T-helper 17 cell (primary cell): ENCODE measurements at regions not wholly inside any gene's neighbourhood (a gene's known extent, or its start where the extent isn't known, plus 50 kb on each side); places are given as distances from the start of the nearest gene placed in this dataset.
A peak's percentile ranks its signal among the peaks of the same experiment; 100 is the strongest.

Experiments used
- ATAC-seq: fragments of 150-1000 bp; cut with Tn5 transposase; 2 replicates; pipeline ENCODE4 v1.10.0; 2021; ENCODE audit warnings: mild to moderate bottlenecking, moderate library complexity
- DNase-seq, 3 donors: peaks; one replicate each; pipeline versions ENCODE4 v3.0.0 to v3.0.0-alpha.2; 2020 to 2021
- H3K9me3 ChIP-seq: one replicate; pipeline ENCODE4 v1.7.0; 2013; ENCODE audit warnings: low read length, mild to moderate bottlenecking; ENCODE audit not compliant: control insufficient read depth, poor library complexity, severe bottlenecking
- H3K27ac Mint-ChIP-seq: one replicate; pipeline ENCODE4 v1.8.0; 2022; ENCODE audit warnings: mild to moderate bottlenecking, moderate library complexity, mixed read lengths
- H3K27me3 Mint-ChIP-seq: one replicate; pipeline ENCODE4 v1.8.0; 2022; ENCODE audit warnings: mixed read lengths
- H3K36me3 Mint-ChIP-seq: one replicate; pipeline ENCODE4 v1.8.0; 2022; ENCODE audit warnings: low read depth, mixed read lengths
- H3K4me1 Mint-ChIP-seq: one replicate; pipeline ENCODE4 v1.8.0; 2022; ENCODE audit warnings: mild to moderate bottlenecking, mixed read lengths
- H3K4me3 Mint-ChIP-seq: one replicate; pipeline ENCODE4 v1.8.0; 2022; ENCODE audit warnings: mild to moderate bottlenecking, moderate library complexity, mixed read lengths

- H3K9me3 ChIP-seq: no peaks in the 10 kb centered on the region
- H3K27me3 Mint-ChIP-seq: no peaks in the 10 kb centered on the region
- DNase-seq (no peak), ATAC-seq (no peak)
- no peak overlapping the region for H3K4me3 Mint-ChIP-seq
- H3K4me1 Mint-ChIP-seq: no peaks in the 10 kb centered on the region
- H3K36me3 Mint-ChIP-seq: no peaks in the 10 kb centered on the region
- H3K27ac Mint-ChIP-seq: no peak overlapping the region
Measured at GRCh38 chr4:52243367-52243766, 192.3 kb downstream of the SPATA18 start.

- no peaks in the 10 kb centered on the region for H3K27me3 Mint-ChIP-seq
- no peaks in the 10 kb centered on the region for H3K9me3 ChIP-seq
- H3K36me3 Mint-ChIP-seq: no peaks in the 10 kb centered on the region
- ATAC-seq (no peak), DNase-seq (no peak)
- H3K27ac Mint-ChIP-seq: no peak overlapping the region
- no peaks in the 10 kb centered on the region for H3K4me1 Mint-ChIP-seq
- no peak overlapping the region for H3K4me3 Mint-ChIP-seq
Measured at GRCh38 chr4:52244103-52244775, 193.1 kb downstream of the SPATA18 start.

- H3K4me3 Mint-ChIP-seq: no peak overlapping the region
Measured at GRCh38 chr4:52244848-52245247, 193.7 kb downstream of the SPATA18 start.

GRCh38 chr4:52246827-52247226 lies 195.7 kb downstream of the SPATA18 start:
- Mint-ChIP-seq H3K27ac (no peak overlapping the region), H3K27me3 (no peaks in the 10 kb centered on the region), H3K36me3 (no peaks in the 10 kb centered on the region), H3K4me3 (no peak overlapping the region), H3K4me1 (no peaks in the 10 kb centered on the region)
- no peak for DNase-seq
- no peak for ATAC-seq
- no peaks in the 10 kb centered on the region for H3K9me3 ChIP-seq

More at GRCh38 chr4:52244848-52245247, 193.7 kb downstream of the SPATA18 start:
- DNase-seq (no peak), ATAC-seq (no peak)
- Mint-ChIP-seq H3K36me3 (no peaks in the 10 kb centered on the region), H3K27ac (no peak overlapping the region), H3K4me1 (no peaks in the 10 kb centered on the region), H3K27me3 (no peaks in the 10 kb centered on the region)
- no peaks in the 10 kb centered on the region for H3K9me3 ChIP-seq

GRCh38 chr4:52247941-52248340 lies 196.8 kb downstream of the SPATA18 start:
- peak overlapping the region; percentile 21 for H3K4me3 Mint-ChIP-seq

GRCh38 chr4:52248820-52249219 lies 197.7 kb downstream of the SPATA18 start:
- Mint-ChIP-seq H3K4me1 (no peaks in the 10 kb centered on the region), H3K27me3 (no peaks in the 10 kb centered on the region), H3K36me3 (no peaks in the 10 kb centered on the region), H3K27ac (no peak overlapping the region), H3K4me3 (no peak overlapping the region)
- DNase-seq (no peak), ATAC-seq (no peak)
- H3K9me3 ChIP-seq: no peaks in the 10 kb centered on the region

More at GRCh38 chr4:52247941-52248340, 196.8 kb downstream of the SPATA18 start:
- H3K9me3 ChIP-seq: no peaks in the 10 kb centered on the region
- ATAC-seq: no peak
- no peaks in the 10 kb centered on the region for H3K27me3 Mint-ChIP-seq
- no peak overlapping the region for H3K27ac Mint-ChIP-seq
- H3K4me1 Mint-ChIP-seq: no peaks in the 10 kb centered on the region
- no peaks in the 10 kb centered on the region for H3K36me3 Mint-ChIP-seq
- DNase-seq: no peak

- DNase-seq (no peak), ATAC-seq (no peak)
- H3K27ac Mint-ChIP-seq: no peak overlapping the region
- H3K36me3 Mint-ChIP-seq: no peaks in the 10 kb centered on the region
- H3K9me3 ChIP-seq: no peaks in the 10 kb centered on the region
- H3K27me3 Mint-ChIP-seq: no peaks in the 10 kb centered on the region
- H3K4me3 Mint-ChIP-seq: no peak overlapping the region
- no peaks in the 10 kb centered on the region for H3K4me1 Mint-ChIP-seq
Measured at GRCh38 chr4:52249581-52249980, 198.5 kb downstream of the SPATA18 start.

- ATAC-seq: no peak
Measured at GRCh38 chr4:52250154-52250553, 199.1 kb downstream of the SPATA18 start.

GRCh38 chr4:52251864-52252263 lies 200.8 kb downstream of the SPATA18 start:
- Mint-ChIP-seq H3K27me3 (no peaks in the 10 kb centered on the region), H3K4me1 (no peaks in the 10 kb centered on the region), H3K36me3 (no peaks in the 10 kb centered on the region), H3K27ac (no peak overlapping the region), H3K4me3 (no peak overlapping the region)
- H3K9me3 ChIP-seq: no peaks in the 10 kb centered on the region
- DNase-seq (no peak), ATAC-seq (no peak)

More at GRCh38 chr4:52250154-52250553, 199.1 kb downstream of the SPATA18 start:
- Mint-ChIP-seq H3K4me1 (no peaks in the 10 kb centered on the region), H3K4me3 (no peak overlapping the region), H3K27ac (no peak overlapping the region), H3K36me3 (no peaks in the 10 kb centered on the region), H3K27me3 (no peaks in the 10 kb centered on the region)
- no peak for DNase-seq
- H3K9me3 ChIP-seq: no peaks in the 10 kb centered on the region

- Mint-ChIP-seq H3K4me3 (no peak overlapping the region), H3K27me3 (no peaks in the 10 kb centered on the region), H3K27ac (no peak overlapping the region), H3K4me1 (no peaks in the 10 kb centered on the region), H3K36me3 (no peaks in the 10 kb centered on the region)
- no peaks in the 10 kb centered on the region for H3K9me3 ChIP-seq
- ATAC-seq (no peak), DNase-seq (no peak)
Measured at GRCh38 chr4:52253025-52253424, 201.9 kb downstream of the SPATA18 start.

- Mint-ChIP-seq H3K36me3 (no peaks in the 10 kb centered on the region), H3K27me3 (peaks cover 4% of the 10 kb centered on the region), H3K4me3 (no peak overlapping the region), H3K27ac (no peak overlapping the region), H3K4me1 (no peaks in the 10 kb centered on the region)
- H3K9me3 ChIP-seq: no peaks in the 10 kb centered on the region
- DNase-seq: no peak
- no peak for ATAC-seq
Measured at GRCh38 chr4:52256522-52256921, 205.4 kb downstream of the SPATA18 start.

- DNase-seq (no peak), ATAC-seq (no peak)
- H3K36me3 Mint-ChIP-seq: no peaks in the 10 kb centered on the region
- peaks cover 4% of the 10 kb centered on the region for H3K27me3 Mint-ChIP-seq
- no peak overlapping the region for H3K4me3 Mint-ChIP-seq
- H3K4me1 Mint-ChIP-seq: no peaks in the 10 kb centered on the region
- no peaks in the 10 kb centered on the region for H3K9me3 ChIP-seq
- H3K27ac Mint-ChIP-seq: no peak overlapping the region
Measured at GRCh38 chr4:52259978-52260377, 208.9 kb downstream of the SPATA18 start.

- Mint-ChIP-seq H3K4me3 (no peak overlapping the region), H3K4me1 (no peaks in the 10 kb centered on the region), H3K27ac (no peak overlapping the region), H3K36me3 (no peaks in the 10 kb centered on the region), H3K27me3 (peaks cover 4% of the 10 kb centered on the region)
- DNase-seq: no peak
- H3K9me3 ChIP-seq: no peaks in the 10 kb centered on the region
- ATAC-seq: no peak
Measured at GRCh38 chr4:52260514-52261210, 209.6 kb downstream of the SPATA18 start.

GRCh38 chr4:52263607-52264006 lies 212.5 kb downstream of the SPATA18 start:
- Mint-ChIP-seq H3K27me3 (peaks cover 4% of the 10 kb centered on the region), H3K27ac (no peak overlapping the region), H3K4me3 (no peak overlapping the region), H3K4me1 (no peaks in the 10 kb centered on the region), H3K36me3 (no peaks in the 10 kb centered on the region)
- H3K9me3 ChIP-seq: no peaks in the 10 kb centered on the region
- no peak for ATAC-seq
- no peak for DNase-seq
